Tibial nerve (tissue), 4 donors: ENCODE measurements at regions not wholly inside any gene's neighbourhood (a gene's known extent, or its start where the extent isn't known, plus 50 kb on each side); places are given as distances from the start of the nearest gene placed in this dataset.

Experiments used
- DNase-seq, 2 donors: peaks; one replicate each; pipeline ENCODE4 v3.0.0-alpha.2; 2019; ENCODE audit warnings: low spot score in 2 of 2
- H3K27ac ChIP-seq, 4 donors: fragments of 200-600 bp; sonication (generic) in 3 of 4; one replicate each; pipeline ENCODE4 v1.5.1; 2017 to 2019; ENCODE audit warnings: mild to moderate bottlenecking in 1 of 4
- H3K27me3 ChIP-seq, 2 donors: fragments of 200-600 bp; sonication (generic) in 1 of 2; one replicate each; pipeline versions ENCODE4 v1.5.1 to v1.6.0; 2017 to 2019
- H3K36me3 ChIP-seq, 3 donors: fragments of 200-600 bp; sonication (generic); one replicate each; pipeline ENCODE4 v1.5.1; 2018 to 2019
- H3K4me1 ChIP-seq, 4 donors: fragments of 200-600 bp; sonication (generic) in 3 of 4; one replicate each; pipeline ENCODE4 v1.5.1; 2017 to 2019
- H3K4me3 ChIP-seq, 4 donors: fragments of 200-600 bp; sonication (generic) in 3 of 4; one replicate each; pipeline ENCODE4 v1.5.1; 2017 to 2019; ENCODE audit warnings: mild to moderate bottlenecking in 1 of 4, moderate library complexity in 1 of 4
- H3K9me3 ChIP-seq, 4 donors: fragments of 200-600 bp; sonication (generic) in 3 of 4; one replicate each; pipeline ENCODE4 v1.5.1; 2017 to 2019
- EP300 ChIP-seq, 2 donors: sonication (generic); formaldehyde crosslinking; IDR thresholded peaks; one replicate each; pipeline ENCODE4 v1.6.1; 2017; ENCODE audit warnings: antibody characterized with exemption in 2 of 2, mild to moderate bottlenecking in 1 of 2
- POLR2A ChIP-seq, 2 donors: fragments of 450-650 bp; IDR thresholded peaks; one replicate each; pipeline ENCODE4 v1.6.1; 2017; ENCODE audit warnings: antibody characterized with exemption in 2 of 2, mild to moderate bottlenecking in 2 of 2, moderate library complexity in 2 of 2
- WGBS, 2 donors: methylation state at CpG; one replicate each; pipeline ENCODE4 v1.1.5; 2018; 5-methylcytosine and 5-hydroxymethylcytosine counted together
- TF ChIP-seq, protein P1 (sequence below), 5 experiments: fragments of 200-600 bp in 3 of 5; fragments of 450-650 bp in 2 of 5; sonication (generic) in 3 of 5; IDR thresholded peaks; one replicate each; pipeline ENCODE4 v1.5.1; 2016 to 2019; ENCODE audit warnings: antibody characterized with exemption in 5 of 5, mild to moderate bottlenecking in 3 of 5, moderate library complexity in 2 of 5

DNA sequence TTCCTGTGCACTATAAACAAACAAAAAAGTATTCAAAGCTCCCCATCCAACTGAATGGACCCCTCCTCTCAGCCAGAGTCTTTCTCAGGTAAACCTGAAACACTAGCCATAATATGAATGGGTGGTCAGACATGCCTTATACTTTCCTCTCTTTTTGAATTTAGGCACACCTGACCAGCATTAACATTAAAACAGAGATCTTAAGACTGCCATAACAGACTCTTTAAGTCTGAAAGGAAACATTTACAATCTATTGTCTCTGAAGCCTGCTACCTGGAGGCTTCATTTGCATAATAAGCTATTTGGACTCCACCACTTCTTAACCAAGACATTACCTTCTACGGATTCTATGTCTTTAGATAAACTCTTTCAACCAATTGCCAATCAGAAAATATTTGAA lies 56.9 kb upstream of the SPIN4 start:
- Histone ChIP-seq H3K4me3 (no peak overlapping the region), H3K36me3 (no peaks in the 10 kb centered on the region), H3K27me3 (no peaks in the 10 kb centered on the region), H3K9me3 (no peaks in the 10 kb centered on the region), H3K27ac (no peak overlapping the region), H3K4me1 (no peaks in the 10 kb centered on the region)
- TF ChIP-seq EP300 (IDR thresholded peaks at IDR 0.05) (no peak), POLR2A (IDR thresholded peaks at IDR 0.05) (no peak)
- TF ChIP-seq, protein P1, sequence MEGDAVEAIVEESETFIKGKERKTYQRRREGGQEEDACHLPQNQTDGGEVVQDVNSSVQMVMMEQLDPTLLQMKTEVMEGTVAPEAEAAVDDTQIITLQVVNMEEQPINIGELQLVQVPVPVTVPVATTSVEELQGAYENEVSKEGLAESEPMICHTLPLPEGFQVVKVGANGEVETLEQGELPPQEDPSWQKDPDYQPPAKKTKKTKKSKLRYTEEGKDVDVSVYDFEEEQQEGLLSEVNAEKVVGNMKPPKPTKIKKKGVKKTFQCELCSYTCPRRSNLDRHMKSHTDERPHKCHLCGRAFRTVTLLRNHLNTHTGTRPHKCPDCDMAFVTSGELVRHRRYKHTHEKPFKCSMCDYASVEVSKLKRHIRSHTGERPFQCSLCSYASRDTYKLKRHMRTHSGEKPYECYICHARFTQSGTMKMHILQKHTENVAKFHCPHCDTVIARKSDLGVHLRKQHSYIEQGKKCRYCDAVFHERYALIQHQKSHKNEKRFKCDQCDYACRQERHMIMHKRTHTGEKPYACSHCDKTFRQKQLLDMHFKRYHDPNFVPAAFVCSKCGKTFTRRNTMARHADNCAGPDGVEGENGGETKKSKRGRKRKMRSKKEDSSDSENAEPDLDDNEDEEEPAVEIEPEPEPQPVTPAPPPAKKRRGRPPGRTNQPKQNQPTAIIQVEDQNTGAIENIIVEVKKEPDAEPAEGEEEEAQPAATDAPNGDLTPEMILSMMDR (IDR thresholded peaks at IDR 0.05) = no peak
- DNase-seq = no peak
- 62 to 66% methylated on average over 1 of the region's 1 CpG for WGBS, 2 donors

DNA sequence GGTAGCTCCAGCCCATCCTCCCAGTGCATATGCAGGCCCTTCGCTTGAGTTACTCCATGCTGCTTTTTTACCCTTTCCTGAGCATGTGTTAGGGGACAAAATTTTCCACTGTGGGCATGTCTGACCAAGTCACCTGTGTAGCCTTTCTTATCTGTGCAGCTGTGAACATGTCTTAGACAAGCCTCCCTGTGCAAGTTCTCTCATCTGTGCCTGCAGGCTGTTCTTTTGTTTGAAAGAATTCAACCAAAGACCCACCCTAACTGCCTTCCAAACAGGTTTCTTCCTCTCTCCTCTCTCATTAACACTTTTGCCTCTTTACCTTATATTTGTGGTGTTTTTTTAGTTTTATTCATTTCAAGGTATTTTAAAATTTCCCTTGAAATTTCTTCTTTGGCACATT lies 53.2 kb upstream of the SPIN4 start:
- Histone ChIP-seq H3K9me3 (no peaks in the 10 kb centered on the region), H3K4me1 (no peaks in the 10 kb centered on the region), H3K27ac (no peak overlapping the region), H3K27me3 (no peaks in the 10 kb centered on the region), H3K36me3 (no peaks in the 10 kb centered on the region), H3K4me3 (no peak overlapping the region)
- DNase-seq = no peak
- TF ChIP-seq POLR2A (IDR thresholded peaks at IDR 0.05) (no peak), EP300 (IDR thresholded peaks at IDR 0.05) (no peak)
- TF ChIP-seq, protein P1 (IDR thresholded peaks at IDR 0.05) = no peak
- 88 to 100% methylated on average over 1 of the region's 1 CpG for whole genome bisulfite sequencing, 2 donors

DNA sequence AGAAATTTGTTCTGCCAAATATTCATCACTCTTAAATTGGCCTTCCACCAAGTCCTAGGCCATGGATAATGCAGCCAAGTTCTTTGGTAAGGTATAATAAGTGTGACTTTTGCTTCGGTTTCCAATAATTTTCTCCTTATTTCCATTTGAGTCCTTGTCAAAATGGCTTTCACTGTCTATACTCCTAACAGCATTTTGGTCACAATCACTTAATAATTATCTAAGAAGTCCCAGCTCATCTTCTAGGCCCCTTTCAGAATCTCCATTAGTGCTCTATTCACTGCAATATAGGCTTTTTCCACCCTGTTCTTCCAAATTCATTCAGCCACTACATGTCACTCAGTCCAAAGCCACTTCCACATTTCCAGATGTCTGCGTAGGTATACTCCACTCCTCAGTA lies 51.0 kb upstream of the SPIN4 start:
- Histone ChIP-seq H3K9me3 (no peaks in the 10 kb centered on the region), H3K36me3 (no peaks in the 10 kb centered on the region), H3K4me1 (no peaks in the 10 kb centered on the region), H3K27me3 (no peaks in the 10 kb centered on the region), H3K27ac (no peak overlapping the region), H3K4me3 (no peak overlapping the region)
- TF ChIP-seq POLR2A (IDR thresholded peaks at IDR 0.05) (no peak), EP300 (IDR thresholded peaks at IDR 0.05) (no peak)
- TF ChIP-seq, protein P1 (IDR thresholded peaks at IDR 0.05) = no peak
- WGBS, 2 donors = 77 to 81% methylated on average over 2 of the region's 2 CpGs
- DNase-seq = no peak
